ENCODE measurements at regions not wholly inside any gene's neighbourhood (a gene's known extent, or its start where the extent isn't known, plus 50 kb on each side); places are given as distances from the start of the nearest gene placed in this dataset.

DNA sequence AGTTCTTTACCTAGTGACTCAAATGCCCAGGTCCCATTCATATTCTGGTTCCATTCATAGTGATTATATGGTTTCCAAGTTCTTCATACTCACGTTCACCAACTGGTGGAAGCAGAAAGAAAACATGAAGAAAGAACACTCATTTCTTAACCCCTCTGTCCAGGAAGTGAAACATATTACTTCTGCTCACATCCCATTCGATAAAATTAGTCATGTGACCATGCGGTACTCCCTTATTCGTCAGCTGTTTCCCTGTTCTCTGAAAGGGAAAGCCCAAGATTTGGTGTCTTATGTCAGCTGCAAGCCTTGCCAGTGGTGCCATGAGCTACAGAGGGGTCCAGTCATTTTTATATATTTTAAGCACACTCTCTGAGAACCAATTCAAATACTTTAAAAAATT, 387.0 kb upstream of the DMAC1 start:
- no peaks in the 10 kb centered on the region for H3K4me1 ChIP-seq (ENCODE audit: control insufficient read depth, insufficient read depth, low read length)

GRCh38 chr9:8183618-8184017, 384.0 kb upstream of the DMAC1 start:
- Mint-ChIP-seq H3K9me3 (no peaks in the 10 kb centered on the region), H3K36me3 (ENCODE audit: low read depth) (no peaks in the 10 kb centered on the region)

More for the DNA sequence above, 387.0 kb upstream of the DMAC1 start:
- no peaks in the 10 kb centered on the region for H3K36me3 Mint-ChIP-seq (ENCODE audit: low read depth)
- WGBS, 2 experiments (ENCODE audit: insufficient coverage in 1 of 2, insufficient read length in 1 of 2), result 87 to 92% methylated on average over 4 of the region's 4 CpGs
- no peaks in the 10 kb centered on the region for H3K27me3 ChIP-seq (ENCODE audit: control insufficient read depth, insufficient read depth, low read length, poor library complexity, severe bottlenecking)
- DNase-seq, result no peak
- no peak overlapping the region for H3K27ac ChIP-seq (ENCODE audit: low read depth, low read length)
- TF ChIP-seq, protein P1, sequence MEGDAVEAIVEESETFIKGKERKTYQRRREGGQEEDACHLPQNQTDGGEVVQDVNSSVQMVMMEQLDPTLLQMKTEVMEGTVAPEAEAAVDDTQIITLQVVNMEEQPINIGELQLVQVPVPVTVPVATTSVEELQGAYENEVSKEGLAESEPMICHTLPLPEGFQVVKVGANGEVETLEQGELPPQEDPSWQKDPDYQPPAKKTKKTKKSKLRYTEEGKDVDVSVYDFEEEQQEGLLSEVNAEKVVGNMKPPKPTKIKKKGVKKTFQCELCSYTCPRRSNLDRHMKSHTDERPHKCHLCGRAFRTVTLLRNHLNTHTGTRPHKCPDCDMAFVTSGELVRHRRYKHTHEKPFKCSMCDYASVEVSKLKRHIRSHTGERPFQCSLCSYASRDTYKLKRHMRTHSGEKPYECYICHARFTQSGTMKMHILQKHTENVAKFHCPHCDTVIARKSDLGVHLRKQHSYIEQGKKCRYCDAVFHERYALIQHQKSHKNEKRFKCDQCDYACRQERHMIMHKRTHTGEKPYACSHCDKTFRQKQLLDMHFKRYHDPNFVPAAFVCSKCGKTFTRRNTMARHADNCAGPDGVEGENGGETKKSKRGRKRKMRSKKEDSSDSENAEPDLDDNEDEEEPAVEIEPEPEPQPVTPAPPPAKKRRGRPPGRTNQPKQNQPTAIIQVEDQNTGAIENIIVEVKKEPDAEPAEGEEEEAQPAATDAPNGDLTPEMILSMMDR (conservative IDR thresholded peaks at IDR 0.05), result no peak
- no peaks in the 10 kb centered on the region for H3K9me3 ChIP-seq (ENCODE audit: control insufficient read depth, low read length)
- no peak overlapping the region for H3K27ac Mint-ChIP-seq
- no peaks in the 10 kb centered on the region for H3K4me1 Mint-ChIP-seq
- H3K9ac ChIP-seq (ENCODE audit: extremely low read depth, low read length, poor library complexity, severe bottlenecking), result no peak overlapping the region
- peaks cover 1% of the 10 kb centered on the region for H3K27me3 Mint-ChIP-seq (ENCODE audit: insufficient read depth)
- no peak overlapping the region for H3K4me3 Mint-ChIP-seq
- peaks cover 4% of the 10 kb centered on the region for H3K9me3 Mint-ChIP-seq
- no peaks in the 10 kb centered on the region for H3K36me3 ChIP-seq (ENCODE audit: control insufficient read depth, insufficient read depth, low read length)
- no peak overlapping the region for H3K4me3 ChIP-seq (ENCODE audit: low read length)

GRCh38 chr9:8179381-8180053, 379.9 kb upstream of the DMAC1 start:
- Histone ChIP-seq H3K4me1 (ENCODE audit: control insufficient read depth, insufficient read depth, low read length) (no peaks in the 10 kb centered on the region), H3K9ac (ENCODE audit: extremely low read depth, low read length, poor library complexity, severe bottlenecking) (no peak overlapping the region), H3K27ac (ENCODE audit: low read depth, low read length) (no peak overlapping the region), H3K36me3 (ENCODE audit: control insufficient read depth, insufficient read depth, low read length) (no peaks in the 10 kb centered on the region), H3K9me3 (ENCODE audit: control insufficient read depth, low read length) (no peaks in the 10 kb centered on the region), H3K4me3 (ENCODE audit: low read length) (no peak overlapping the region), H3K27me3 (ENCODE audit: control insufficient read depth, insufficient read depth, low read length, poor library complexity, severe bottlenecking) (peaks cover 7% of the 10 kb centered on the region)
- Mint-ChIP-seq H3K9me3 (no peaks in the 10 kb centered on the region), H3K27ac (no peak overlapping the region), H3K4me1 (no peaks in the 10 kb centered on the region), H3K36me3 (ENCODE audit: low read depth) (no peaks in the 10 kb centered on the region), H3K27me3 (ENCODE audit: insufficient read depth) (peaks cover 2% of the 10 kb centered on the region), H3K4me3 (no peak overlapping the region)
- WGBS, 2 experiments (ENCODE audit: insufficient coverage in 1 of 2, insufficient read length in 1 of 2), result 56 to 89% methylated on average over 1 to 3 of the region's 3 CpGs
- TF ChIP-seq, protein P1 (conservative IDR thresholded peaks at IDR 0.05), result no peak
- DNase-seq, result no peak

More at GRCh38 chr9:8183618-8184017, 384.0 kb upstream of the DMAC1 start:
- no peak overlapping the region for H3K9ac ChIP-seq (ENCODE audit: extremely low read depth, low read length, poor library complexity, severe bottlenecking)
- H3K27ac Mint-ChIP-seq, result no peak overlapping the region
- H3K4me1 Mint-ChIP-seq, result no peaks in the 10 kb centered on the region
- H3K4me1 ChIP-seq (ENCODE audit: control insufficient read depth, insufficient read depth, low read length), result no peaks in the 10 kb centered on the region
- TF ChIP-seq, protein P1 (conservative IDR thresholded peaks at IDR 0.05), result peak; percentile 25
- H3K27me3 ChIP-seq (ENCODE audit: control insufficient read depth, insufficient read depth, low read length, poor library complexity, severe bottlenecking), result peaks cover 7% of the 10 kb centered on the region
- H3K4me3 Mint-ChIP-seq, result no peak overlapping the region
- no peaks in the 10 kb centered on the region for H3K27me3 Mint-ChIP-seq (ENCODE audit: insufficient read depth)
- H3K36me3 ChIP-seq (ENCODE audit: control insufficient read depth, insufficient read depth, low read length), result no peaks in the 10 kb centered on the region
- no peaks in the 10 kb centered on the region for H3K9me3 ChIP-seq (ENCODE audit: control insufficient read depth, low read length)
- no peak overlapping the region for H3K27ac ChIP-seq (ENCODE audit: low read depth, low read length)
- WGBS, 2 experiments (ENCODE audit: insufficient coverage in 1 of 2, insufficient read length in 1 of 2), result 83 to 89% methylated on average over 1 to 2 of the region's 3 CpGs
- no peak for DNase-seq
- H3K4me3 ChIP-seq (ENCODE audit: low read length), result no peak overlapping the region
